ENCODE measurements at regions not wholly inside any gene's neighbourhood (a gene's known extent, or its start where the extent isn't known, plus 50 kb on each side); places are given as distances from the start of the nearest gene placed in this dataset.
"Not testable (repeated sequence)": the region's sequence is repeated elsewhere in the genome, so short reads cannot be mapped to it uniquely, and the experiment has no call there.

GRCh38 chr2:64918220-64918886 is 70.8 kb upstream of the SLC1A4 start:
- DNase-seq (ENCODE audit: low read depth, low spot score), result no peak

GRCh38 chr2:64919261-64919660 is 69.9 kb upstream of the SLC1A4 start:
- DNase-seq (ENCODE audit: low read depth, low spot score), result no peak

GRCh38 chr2:64922482-64923384 is 66.5 kb upstream of the SLC1A4 start:
- DNase-seq (ENCODE audit: low read depth, low spot score), result no peak

GRCh38 chr2:64923385-64923710 is 65.9 kb upstream of the SLC1A4 start:
- no peak for DNase-seq (ENCODE audit: low read depth, low spot score)

GRCh38 chr2:64924170-64924934 is 64.8 kb upstream of the SLC1A4 start:
- no peak for DNase-seq (ENCODE audit: low read depth, low spot score)

- not testable (repeated sequence) for DNase-seq (ENCODE audit: low read depth, low spot score)
Observed at GRCh38 chr2:64925930-64926722, 63.1 kb upstream of the SLC1A4 start.

GRCh38 chr2:64928813-64929212 is 60.4 kb upstream of the SLC1A4 start:
- DNase-seq (ENCODE audit: low read depth, low spot score), result no peak

- DNase-seq (ENCODE audit: low read depth, low spot score), result no peak
Observed at GRCh38 chr2:64929333-64929732, 59.9 kb upstream of the SLC1A4 start.

GRCh38 chr2:64930258-64930671 is 58.9 kb upstream of the SLC1A4 start:
- no peak for DNase-seq (ENCODE audit: low read depth, low spot score)

GRCh38 chr2:64931246-64932115 is 57.7 kb upstream of the SLC1A4 start:
- DNase-seq (ENCODE audit: low read depth, low spot score), result no peak

- no peak for DNase-seq (ENCODE audit: low read depth, low spot score)
Observed at GRCh38 chr2:64932116-64932370, 57.2 kb upstream of the SLC1A4 start.

GRCh38 chr2:64932371-64933216 is 56.6 kb upstream of the SLC1A4 start:
- DNase-seq (ENCODE audit: low read depth, low spot score), result no peak

- DNase-seq (ENCODE audit: low read depth, low spot score), result no peak
Observed at GRCh38 chr2:64934530-64934929, 54.7 kb upstream of the SLC1A4 start.

- DNase-seq (ENCODE audit: low read depth, low spot score), result no peak
Observed at GRCh38 chr2:64936809-64937208, 52.4 kb upstream of the SLC1A4 start.

- not testable (repeated sequence) for DNase-seq (ENCODE audit: low read depth, low spot score)
Observed at GRCh38 chr2:64937314-64937686, 51.9 kb upstream of the SLC1A4 start.

GRCh38 chr2:64937687-64938491 is 51.3 kb upstream of the SLC1A4 start:
- DNase-seq (ENCODE audit: low read depth, low spot score), result no peak

GRCh38 chr2:64938607-64939285 is 50.5 kb upstream of the SLC1A4 start:
- no peak for DNase-seq (ENCODE audit: low read depth, low spot score)

- DNase-seq (ENCODE audit: low read depth, low spot score), result no peak
Observed at GRCh38 chr2:64939332-64939917, 49.8 kb upstream of the SLC1A4 start.
